HUES48 (cell line): ENCODE measurements at regions not wholly inside any gene's neighbourhood (a gene's known extent, or its start where the extent isn't known, plus 50 kb on each side); places are given as distances from the start of the nearest gene placed in this dataset.

ENCODE experiments used
- H3K27ac ChIP-seq: one replicate; pipeline ENCODE4 v1.7.0; 2013; ENCODE audit warnings: low read depth, low read length, inconsistent platforms
- H3K27me3 ChIP-seq: 2 replicates; pipeline ENCODE4 v1.6.1; 2013; ENCODE audit warnings: mild to moderate bottlenecking, low read length; ENCODE audit not compliant: control insufficient read depth, insufficient read depth
- H3K36me3 ChIP-seq: 2 replicates; pipeline ENCODE4 v1.6.1; 2013; ENCODE audit warnings: low read length; ENCODE audit not compliant: control insufficient read depth, insufficient read depth
- H3K4me1 ChIP-seq: 2 replicates; pipeline ENCODE4 v1.6.1; 2013; ENCODE audit warnings: mild to moderate bottlenecking, low read length; ENCODE audit not compliant: control insufficient read depth, insufficient read depth
- H3K4me3 ChIP-seq: 2 replicates; pipeline ENCODE4 v1.5.1; 2013; ENCODE audit warnings: mild to moderate bottlenecking, low read depth, low read length
- H3K9ac ChIP-seq: 2 replicates; pipeline ENCODE4 v1.6.1; 2013; ENCODE audit warnings: mild to moderate bottlenecking, low read depth, low read length, moderate library complexity
- H3K9me3 ChIP-seq: 2 replicates; pipeline ENCODE4 v1.6.1; 2013; ENCODE audit warnings: low read length; ENCODE audit not compliant: control insufficient read depth, insufficient read depth

GRCh38 chr16:6281994-6282393, 1050.7 kb upstream of the RBFOX1 start:
- Histone ChIP-seq H3K9me3 (no peaks in the 10 kb centered on the region), H3K27ac (no peak overlapping the region), H3K9ac (no peak overlapping the region), H3K36me3 (no peaks in the 10 kb centered on the region), H3K27me3 (no peaks in the 10 kb centered on the region), H3K4me1 (peaks cover 36% of the 10 kb centered on the region), H3K4me3 (no peak overlapping the region)

DNA sequence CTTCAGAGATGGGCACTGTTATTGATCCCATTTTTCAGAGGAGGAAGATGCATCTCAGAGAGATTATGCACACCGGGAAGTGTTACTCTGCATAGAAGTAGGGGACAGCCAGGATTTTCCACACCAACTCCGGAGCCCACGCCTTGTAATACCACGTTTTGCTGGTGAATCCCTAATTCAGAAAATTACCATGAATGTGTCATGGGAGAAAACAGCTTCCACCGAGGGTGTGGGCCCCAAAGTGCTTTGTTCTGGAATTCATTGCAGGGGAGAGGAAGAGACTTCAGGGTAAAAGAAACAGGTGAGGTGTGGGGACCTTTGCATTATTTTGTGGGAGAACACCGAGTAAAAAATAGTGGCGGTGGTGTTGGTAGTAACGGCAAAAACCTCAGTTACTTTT, 1051.4 kb upstream of the RBFOX1 start:
- Histone ChIP-seq H3K36me3 (no peaks in the 10 kb centered on the region), H3K27me3 (no peaks in the 10 kb centered on the region), H3K27ac (no peak overlapping the region)

DNA sequence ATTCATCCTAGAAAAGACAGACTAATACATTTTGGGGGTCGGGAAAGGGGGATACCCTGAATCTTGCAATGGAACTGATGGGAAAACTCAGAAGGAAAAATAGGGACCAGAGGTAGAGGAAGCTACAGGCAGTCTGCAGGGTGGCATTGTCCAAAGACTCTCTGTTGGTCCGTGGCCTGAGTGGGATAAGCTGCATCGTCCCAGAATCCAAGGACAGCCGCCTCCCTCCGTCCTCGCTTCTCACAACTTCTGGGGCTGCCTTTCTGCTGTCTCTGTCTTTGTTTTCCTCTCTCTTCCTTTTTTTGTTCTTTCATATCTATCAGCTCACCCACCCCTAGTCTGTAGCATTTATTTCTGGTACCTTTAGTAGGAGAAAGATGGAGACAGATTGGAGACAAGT, 1052.6 kb upstream of the RBFOX1 start:
- H3K27me3 ChIP-seq = no peaks in the 10 kb centered on the region
- peaks cover 25% of the 10 kb centered on the region for H3K4me1 ChIP-seq
- H3K9me3 ChIP-seq = no peaks in the 10 kb centered on the region
- no peak overlapping the region for H3K9ac ChIP-seq
- no peak overlapping the region for H3K27ac ChIP-seq
- H3K4me3 ChIP-seq = no peak overlapping the region
- no peaks in the 10 kb centered on the region for H3K36me3 ChIP-seq

More for the DNA sequence above, 1051.4 kb upstream of the RBFOX1 start:
- no peak overlapping the region for H3K4me3 ChIP-seq
- H3K9me3 ChIP-seq = no peaks in the 10 kb centered on the region
- H3K9ac ChIP-seq = no peak overlapping the region
- H3K4me1 ChIP-seq = peaks cover 36% of the 10 kb centered on the region

DNA sequence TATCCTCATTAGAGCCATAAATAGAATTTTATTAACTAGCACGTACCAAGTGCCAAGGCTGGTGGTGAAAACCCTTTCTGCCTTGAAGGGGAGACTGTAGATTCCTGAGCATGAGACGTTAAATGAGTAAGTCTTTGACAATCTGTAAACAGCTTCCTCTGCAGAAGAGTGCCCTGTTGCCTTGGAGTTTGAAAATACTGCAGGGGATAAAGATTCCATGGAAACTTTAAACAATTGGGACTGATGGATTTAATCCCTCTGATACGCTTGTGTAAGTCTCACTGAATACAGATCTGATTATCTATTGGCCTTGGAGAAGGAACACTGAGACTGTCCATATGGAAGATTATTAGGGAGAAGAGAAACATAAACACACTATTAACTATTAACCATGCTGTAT, 1053.4 kb upstream of the RBFOX1 start:
- H3K4me1 ChIP-seq = peaks cover 17% of the 10 kb centered on the region
- no peaks in the 10 kb centered on the region for H3K27me3 ChIP-seq
- H3K9ac ChIP-seq = no peak overlapping the region
- H3K9me3 ChIP-seq = no peaks in the 10 kb centered on the region
- no peak overlapping the region for H3K27ac ChIP-seq
- no peaks in the 10 kb centered on the region for H3K36me3 ChIP-seq
- H3K4me3 ChIP-seq = no peak overlapping the region

- H3K9me3 ChIP-seq = no peaks in the 10 kb centered on the region
- H3K36me3 ChIP-seq = no peaks in the 10 kb centered on the region
- H3K4me3 ChIP-seq = no peak overlapping the region
- H3K27ac ChIP-seq = no peak overlapping the region
- no peaks in the 10 kb centered on the region for H3K27me3 ChIP-seq
- peaks cover 24% of the 10 kb centered on the region for H3K4me1 ChIP-seq
- no peak overlapping the region for H3K9ac ChIP-seq
Measured at GRCh38 chr16:6274351-6274750, 1058.3 kb upstream of the RBFOX1 start.

DNA sequence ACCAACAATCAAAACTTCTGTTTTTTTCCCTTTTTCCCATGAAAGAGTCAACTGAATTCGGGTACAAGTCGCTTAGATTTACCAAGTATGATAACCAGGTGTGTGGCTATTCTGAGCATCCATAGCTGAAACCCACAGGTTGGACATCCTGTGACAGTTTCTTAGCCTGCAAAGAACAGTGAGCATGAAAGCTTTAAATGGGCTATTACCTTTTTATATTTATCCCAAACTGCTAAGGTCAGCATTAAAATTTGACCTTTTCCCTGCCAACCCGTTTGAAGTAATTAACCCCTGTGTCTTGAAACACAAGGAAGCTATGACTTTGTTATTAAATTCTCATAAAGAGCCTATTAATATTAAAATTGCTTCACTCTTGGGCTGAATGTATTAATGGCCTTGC, 1065.0 kb upstream of the RBFOX1 start:
- Histone ChIP-seq H3K9ac (no peak overlapping the region), H3K36me3 (no peaks in the 10 kb centered on the region), H3K27me3 (no peaks in the 10 kb centered on the region), H3K4me3 (no peak overlapping the region), H3K27ac (no peak overlapping the region), H3K4me1 (peaks cover 21% of the 10 kb centered on the region), H3K9me3 (no peaks in the 10 kb centered on the region)

DNA sequence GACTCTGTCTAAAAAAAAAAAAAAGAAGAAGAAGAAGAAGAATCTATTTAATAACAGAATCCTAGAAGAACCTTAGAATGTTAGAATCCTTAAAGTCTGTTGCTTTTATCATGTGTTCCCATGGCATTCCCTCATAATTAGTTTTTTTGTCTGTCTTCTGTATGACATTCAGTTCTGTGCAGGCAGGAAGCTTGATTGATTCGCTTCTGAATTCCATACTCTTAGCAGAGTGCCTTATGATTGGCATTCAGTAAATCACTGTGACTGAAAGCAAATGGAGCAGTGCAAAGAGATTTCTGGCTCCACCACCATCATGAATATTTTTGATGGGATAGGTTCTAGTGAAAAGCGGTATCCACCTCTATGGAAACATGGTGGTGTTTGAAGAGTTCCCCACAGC, 1065.9 kb upstream of the RBFOX1 start:
- Histone ChIP-seq H3K36me3 (no peaks in the 10 kb centered on the region), H3K9me3 (no peaks in the 10 kb centered on the region), H3K4me3 (no peak overlapping the region), H3K4me1 (peaks cover 21% of the 10 kb centered on the region), H3K27me3 (no peaks in the 10 kb centered on the region), H3K27ac (no peak overlapping the region), H3K9ac (no peak overlapping the region)

DNA sequence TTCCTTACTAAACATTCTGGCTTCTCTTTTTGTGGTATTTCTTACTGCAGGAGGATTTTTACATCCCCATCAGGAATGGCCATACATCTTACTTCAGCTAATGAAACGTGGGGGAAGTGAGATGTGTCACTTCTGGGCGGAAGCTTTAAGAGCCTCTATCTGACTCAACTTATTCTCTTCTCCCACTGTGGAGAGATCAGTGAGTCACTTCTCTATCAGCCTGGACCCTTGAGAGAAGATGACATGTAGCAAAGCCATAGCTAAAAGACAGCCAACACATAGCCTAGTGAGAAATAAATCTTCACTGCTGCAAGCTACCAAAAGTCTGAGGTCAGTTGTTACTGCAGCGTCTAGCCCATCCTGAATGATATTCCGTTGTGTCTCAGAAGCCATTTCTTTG, 1066.7 kb upstream of the RBFOX1 start:
- Histone ChIP-seq H3K4me3 (no peak overlapping the region), H3K9me3 (no peaks in the 10 kb centered on the region), H3K36me3 (no peaks in the 10 kb centered on the region), H3K4me1 (peaks cover 21% of the 10 kb centered on the region), H3K27me3 (no peaks in the 10 kb centered on the region), H3K9ac (no peak overlapping the region), H3K27ac (no peak overlapping the region)

GRCh38 chr16:6258056-6258455, 1074.6 kb upstream of the RBFOX1 start:
- H3K4me3 ChIP-seq = no peak overlapping the region
- peaks cover 3% of the 10 kb centered on the region; the same call in 1 of the 2 replicates for H3K4me1 ChIP-seq
- H3K27ac ChIP-seq = no peak overlapping the region
- H3K36me3 ChIP-seq = no peaks in the 10 kb centered on the region
- no peaks in the 10 kb centered on the region for H3K27me3 ChIP-seq
- no peak overlapping the region for H3K9ac ChIP-seq
- H3K9me3 ChIP-seq = no peaks in the 10 kb centered on the region

DNA sequence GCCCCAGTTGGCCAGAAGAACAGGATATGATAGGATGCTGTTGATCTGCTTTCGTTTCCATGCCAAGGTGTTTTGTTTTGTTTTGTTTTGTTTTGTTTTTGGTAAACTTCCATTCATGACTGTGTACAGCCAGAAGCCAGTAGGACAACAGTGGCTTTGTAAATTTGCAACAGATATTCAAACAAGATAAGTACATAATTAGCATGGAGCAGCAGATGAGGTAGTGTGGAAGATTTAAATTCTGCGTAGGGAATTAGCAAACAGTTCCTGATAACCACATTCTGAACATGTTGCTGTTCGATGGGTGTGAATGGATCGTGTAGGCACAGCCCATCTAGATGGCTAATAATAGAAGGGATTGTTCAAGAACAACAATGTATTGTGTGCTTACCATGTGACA, 1080.1 kb upstream of the RBFOX1 start:
- no peak overlapping the region for H3K27ac ChIP-seq
- no peaks in the 10 kb centered on the region for H3K36me3 ChIP-seq
- no peaks in the 10 kb centered on the region for H3K9me3 ChIP-seq
- no peaks in the 10 kb centered on the region for H3K27me3 ChIP-seq
- H3K4me3 ChIP-seq = no peak overlapping the region
- no peak overlapping the region for H3K9ac ChIP-seq
- H3K4me1 ChIP-seq = peaks cover 12% of the 10 kb centered on the region; the same call in 1 of the 2 replicates

- H3K4me3 ChIP-seq = no peak overlapping the region
- no peaks in the 10 kb centered on the region for H3K27me3 ChIP-seq
- no peaks in the 10 kb centered on the region for H3K9me3 ChIP-seq
- no peak overlapping the region for H3K27ac ChIP-seq
- peaks cover 12% of the 10 kb centered on the region; the same call in 1 of the 2 replicates for H3K4me1 ChIP-seq
- no peak overlapping the region for H3K9ac ChIP-seq
- H3K36me3 ChIP-seq = no peaks in the 10 kb centered on the region
Measured at GRCh38 chr16:6250511-6250910, 1082.1 kb upstream of the RBFOX1 start.

DNA sequence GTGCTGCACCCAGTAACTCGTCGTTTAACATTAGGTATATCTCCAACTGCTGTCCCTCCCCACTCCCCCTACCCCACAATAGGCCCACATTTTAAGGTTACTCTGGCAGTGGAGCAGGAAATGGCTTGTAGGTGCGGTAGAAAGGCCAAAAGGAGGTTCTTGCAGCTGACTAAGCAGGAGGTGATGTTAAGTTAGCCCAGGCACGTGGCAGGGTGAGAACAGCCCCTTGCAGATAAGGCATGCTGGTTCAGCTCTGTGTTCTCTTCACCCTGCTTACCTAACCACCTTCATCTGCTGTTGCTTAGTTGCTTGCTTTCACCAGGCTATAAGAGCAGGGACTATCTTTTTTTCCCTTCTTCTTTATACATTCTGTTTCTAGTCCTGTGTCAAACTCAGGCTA, 1082.8 kb upstream of the RBFOX1 start:
- Histone ChIP-seq H3K4me3 (no peak overlapping the region), H3K36me3 (no peaks in the 10 kb centered on the region)

More for the DNA sequence above, 1082.8 kb upstream of the RBFOX1 start:
- Histone ChIP-seq H3K27me3 (no peaks in the 10 kb centered on the region), H3K27ac (no peak overlapping the region), H3K9me3 (no peaks in the 10 kb centered on the region), H3K9ac (no peak overlapping the region), H3K4me1 (peaks cover 12% of the 10 kb centered on the region; the same call in 1 of the 2 replicates)
